ENCODE measurements at regions not wholly inside any gene's neighbourhood (a gene's known extent, or its start where the extent isn't known, plus 50 kb on each side); places are given as distances from the start of the nearest gene placed in this dataset.

- TF ChIP-seq CTCF (IDR thresholded peaks at IDR 0.05; ENCODE audit: unreplicated experiment) = no peak
- no TSS peak for BruUV-seq (replicated peaks)
- Mint-ChIP-seq H3K27me3 (ENCODE audit: insufficient read depth, unreplicated experiment) (no peaks in the 10 kb centered on the region), H3K4me3 (ENCODE audit: unreplicated experiment) (no peak overlapping the region), H3K9me3 (ENCODE audit: unreplicated experiment) (no peaks in the 10 kb centered on the region), H3K27ac (ENCODE audit: low read depth, unreplicated experiment) (no peak overlapping the region), H3K36me3 (ENCODE audit: insufficient read depth, unreplicated experiment) (no peaks in the 10 kb centered on the region), H3K4me1 (ENCODE audit: insufficient read depth, unreplicated experiment) (peaks cover 9% of the 10 kb centered on the region)
- intact Hi-C loops (cut with micrococcal nuclease) = no loop called here
- POLR2A ChIA-PET = no interaction called here
- DNase-seq (ENCODE audit: unreplicated experiment) = peak; percentile 34
- CTCF ChIA-PET = interaction anchor here (0.7 to 1.1 kb wide), 4 partner anchors 14 to 630 kb away, joined by 3 to 6 read pairs (median 3); no protein-coding TSS in a partner anchor
Observed at GRCh38 chr4:43763029-43763610, 685.5 kb downstream of the KCTD8 start.

DNA sequence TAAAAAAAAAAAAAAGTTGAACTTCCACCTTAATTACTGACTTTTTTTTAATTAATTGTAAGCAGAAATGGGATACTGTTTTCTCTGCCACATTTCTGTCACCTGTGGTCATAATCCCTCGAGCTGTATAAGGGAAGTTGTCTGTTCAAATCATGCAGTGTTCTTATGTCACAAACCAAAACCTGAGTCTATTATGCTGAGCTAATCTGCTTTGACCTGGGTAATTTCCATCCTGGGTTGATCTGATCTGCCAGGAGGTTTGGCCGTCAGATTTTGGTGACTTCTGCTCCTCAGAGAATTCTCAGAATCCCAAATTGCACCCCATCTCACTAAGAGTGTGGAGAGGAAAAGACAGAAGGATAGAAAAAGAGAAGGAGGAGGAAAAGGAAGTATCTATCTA lies 683.1 kb downstream of the KCTD8 start:
- intact Hi-C loops (cut with micrococcal nuclease) = no loop called here
- CTCF ChIA-PET = interaction anchor here (1.9 kb wide), 1 partner anchor 660 kb away, joined by 8 read pairs; no protein-coding TSS in a partner anchor
- POLR2A ChIA-PET = no interaction called here
- H3K27me3 Mint-ChIP-seq (ENCODE audit: insufficient read depth, unreplicated experiment) = no peaks in the 10 kb centered on the region
- BruUV-seq (replicated peaks) = no TSS peak
- no peak overlapping the region for H3K27ac Mint-ChIP-seq (ENCODE audit: low read depth, unreplicated experiment)
- H3K36me3 Mint-ChIP-seq (ENCODE audit: insufficient read depth, unreplicated experiment) = no peaks in the 10 kb centered on the region
- peaks cover 9% of the 10 kb centered on the region for H3K4me1 Mint-ChIP-seq (ENCODE audit: insufficient read depth, unreplicated experiment)
- no peak overlapping the region for H3K4me3 Mint-ChIP-seq (ENCODE audit: unreplicated experiment)
- TF ChIP-seq CTCF (IDR thresholded peaks at IDR 0.05; ENCODE audit: unreplicated experiment) = no peak
- DNase-seq (ENCODE audit: unreplicated experiment) = no peak
- H3K9me3 Mint-ChIP-seq (ENCODE audit: unreplicated experiment) = no peaks in the 10 kb centered on the region

GRCh38 chr4:43766648-43767047 lies 682.0 kb downstream of the KCTD8 start:
- Mint-ChIP-seq H3K4me1 (ENCODE audit: insufficient read depth, unreplicated experiment) (peaks cover 9% of the 10 kb centered on the region), H3K27me3 (ENCODE audit: insufficient read depth, unreplicated experiment) (no peaks in the 10 kb centered on the region), H3K36me3 (ENCODE audit: insufficient read depth, unreplicated experiment) (no peaks in the 10 kb centered on the region), H3K9me3 (ENCODE audit: unreplicated experiment) (no peaks in the 10 kb centered on the region), H3K4me3 (ENCODE audit: unreplicated experiment) (no peak overlapping the region), H3K27ac (ENCODE audit: low read depth, unreplicated experiment) (no peak overlapping the region)
- no peak for DNase-seq (ENCODE audit: unreplicated experiment)
- ChIA-PET CTCF (no interaction called here), POLR2A (no interaction called here)
- no TSS peak for BruUV-seq (replicated peaks)
- intact Hi-C loops (cut with micrococcal nuclease) = no loop called here
- no peak for TF ChIP-seq CTCF (IDR thresholded peaks at IDR 0.05; ENCODE audit: unreplicated experiment)

- no peaks in the 10 kb centered on the region for H3K36me3 Mint-ChIP-seq (ENCODE audit: insufficient read depth, unreplicated experiment)
- POLR2A ChIA-PET = interaction anchor here (1.3 kb wide), 1 partner anchor 902 kb away, joined by 3 read pairs; the partner anchor contains the start of gene GUF1
- CTCF ChIA-PET = interaction anchor here (0.6 to 3.8 kb wide), 8 partner anchors 13 to 649 kb away, joined by 3 to 18 read pairs (median 4); no protein-coding TSS in a partner anchor
- TF ChIP-seq CTCF (IDR thresholded peaks at IDR 0.05; ENCODE audit: unreplicated experiment) = peak; percentile 42
- no peak overlapping the region for H3K4me3 Mint-ChIP-seq (ENCODE audit: unreplicated experiment)
- intact Hi-C loops (cut with micrococcal nuclease) = loop anchor here (1.0 to 5.0 kb wide), 5 partner anchors 644 to 852 kb away; no protein-coding TSS in a partner anchor
- H3K27ac Mint-ChIP-seq (ENCODE audit: low read depth, unreplicated experiment) = no peak overlapping the region
- H3K27me3 Mint-ChIP-seq (ENCODE audit: insufficient read depth, unreplicated experiment) = no peaks in the 10 kb centered on the region
- H3K4me1 Mint-ChIP-seq (ENCODE audit: insufficient read depth, unreplicated experiment) = no peaks in the 10 kb centered on the region
- H3K9me3 Mint-ChIP-seq (ENCODE audit: unreplicated experiment) = no peaks in the 10 kb centered on the region
- peak; percentile 29 for DNase-seq (ENCODE audit: unreplicated experiment)
- no TSS peak for BruUV-seq (replicated peaks)
Observed at GRCh38 chr4:43776371-43776770, 672.2 kb downstream of the KCTD8 start.
